ENCODE measurements at regions not wholly inside any gene's neighbourhood (a gene's known extent, or its start where the extent isn't known, plus 50 kb on each side); places are given as distances from the start of the nearest gene placed in this dataset.

GRCh38 chr9:90055226-90055625, 450.4 kb downstream of the GADD45G start:
- CTCF ChIA-PET (ENCODE audit: partially characterized antibody) = interaction anchor here (0.7 to 1.7 kb wide), 5 partner anchors 10 to 629 kb away, joined by 3 to 6 read pairs (median 3); no protein-coding TSS in a partner anchor
- Histone ChIP-seq H3K36me3 (ENCODE audit: control insufficient read depth in 2 of 4, insufficient read depth in 4 of 4, low read length in 3 of 4) (no peaks in the 10 kb centered on the region), H3K18ac (ENCODE audit: extremely low read depth, low read length) (no peak overlapping the region), H3K4me1 (replicated peaks in 1 of 4; ENCODE audit: control insufficient read depth in 3 of 4, insufficient read depth in 4 of 4, low read length in 3 of 4) (no peaks in the 10 kb centered on the region), H2BK20ac (ENCODE audit: low read length) (no peak overlapping the region), H3K14ac (ENCODE audit: insufficient read length) (no peak overlapping the region), H2BK15ac (ENCODE audit: low read length) (no peak overlapping the region), H2BK12ac (ENCODE audit: low read depth, low read length) (no peak overlapping the region), H3K23ac (ENCODE audit: insufficient read length) (no peak overlapping the region), H3K4ac (replicated peaks; ENCODE audit: insufficient read length, low read depth, low read length) (no peak overlapping the region), H4K8ac (ENCODE audit: extremely low read depth, insufficient read depth, low read length) (no peak overlapping the region), H2AFZ (ENCODE audit: low read length) (no peak overlapping the region), H3K9ac (replicated peaks in 1 of 4; ENCODE audit: extremely low read depth in 1 of 4, low read depth in 3 of 4, low read length in 3 of 4) (no peak overlapping the region), H3K79me1 (ENCODE audit: low read depth, low read length) (no peaks in the 10 kb centered on the region), H3K4me2 (ENCODE audit: insufficient read depth in 1 of 2, low read depth in 2 of 2, low read length in 2 of 2) (no peak overlapping the region), H4K5ac (ENCODE audit: insufficient read length, low read depth, low read length) (no peak overlapping the region), H2BK5ac (ENCODE audit: low read depth, low read length) (no peak overlapping the region), H2BK120ac (replicated peaks; ENCODE audit: low read depth, low read length) (no peak overlapping the region), H3K4me3 (ENCODE audit: extremely low read depth in 1 of 4, insufficient read depth in 2 of 4, low read depth in 3 of 4, low read length in 4 of 4) (no peak overlapping the region), H3K79me2 (ENCODE audit: control insufficient read depth in 1 of 2, insufficient read depth in 2 of 2, low read length in 2 of 2) (no peaks in the 10 kb centered on the region), H3K9me3 (ENCODE audit: insufficient read depth in 2 of 2, low read depth in 1 of 2, low read length in 1 of 2) (peaks cover 5 to 9% of the 10 kb centered on the region in 2 experiments), H3K27ac (ENCODE audit: low read depth, low read length) (no peak overlapping the region), H4K20me1 (replicated peaks in 1 of 2; ENCODE audit: control insufficient read depth in 1 of 2, insufficient read depth in 2 of 2, low read length in 2 of 2) (no peaks in the 10 kb centered on the region), H3K23me2 (ENCODE audit: low read depth, low read length) (no peaks in the 10 kb centered on the region), H3K27me3 (replicated peaks in 1 of 4; ENCODE audit: control insufficient read depth in 3 of 4, extremely low read depth in 1 of 4, insufficient read depth in 3 of 4, low read length in 3 of 4) (no peaks in the 10 kb centered on the region), H2AK5ac (ENCODE audit: low read depth, low read length) (no peak overlapping the region), H3K56ac (replicated peaks; ENCODE audit: insufficient read length, low read depth, low read length) (no peak overlapping the region), H4K91ac (replicated peaks; ENCODE audit: insufficient read length, low read length) (no peak overlapping the region)
- POLR2A ChIA-PET (ENCODE audit: partially characterized antibody) = no interaction called here
- DNase-seq (ENCODE audit: low read depth in 1 of 2, low spot score in 2 of 2) (no peak), FAIRE-seq (no peak)
- 89% methylated on average over 3 of the region's 3 CpGs; no CpG with 5 or more reads in 1 of the 2 experiments for WGBS, 2 experiments (ENCODE audit: extremely low coverage in 1 of 2, insufficient coverage in 1 of 2, insufficient read length in 1 of 2, insufficient replicate concordance in 2 of 2, low coverage in 1 of 2, low lambda C conversion rate in 2 of 2, missing lambda C conversion rate in 1 of 2)
- TF ChIP-seq GTF2F1 (IDR thresholded peaks at IDR 0.05; ENCODE audit: borderline replicate concordance, low read depth, low read length) (no peak), TAF7 (optimal IDR thresholded peaks at IDR 0.05; ENCODE audit: borderline replicate concordance, low read depth, low read length) (no peak), KDM5A (IDR thresholded peaks at IDR 0.05; ENCODE audit: low read length) (no peak), RNF2 (IDR thresholded peaks at IDR 0.05; ENCODE audit: borderline replicate concordance, low read depth, low read length, missing control alignments, poor library complexity, severe bottlenecking) (no peak), EGR1 (IDR thresholded peaks at IDR 0.05; ENCODE audit: borderline replicate concordance, low read depth, low read length) (no peak), GABPA (IDR thresholded peaks at IDR 0.05; ENCODE audit: borderline replicate concordance, insufficient read depth, low read length) (no peak)

Data from H1 (cell line).